OCI-LY7 (cell line): ENCODE measurements at regions not wholly inside any gene's neighbourhood (a gene's known extent, or its start where the extent isn't known, plus 50 kb on each side); places are given as distances from the start of the nearest gene placed in this dataset. TPM values are rescaled to one million over a fixed set of nuclear protein-coding genes. Genes with fewer than 3 reads are reported as not detected.

Experiments
- BruUV-seq: library from RNA; stranded (reverse); fragments of 400-500 nt; replicated peaks from 2 replicates; lab custom pipeline; 2021; lab: Mats Ljungman, UMichigan
- CTCF ChIA-PET: fragments of 300-600 bp; sonication (Branson Sonifier 250); formaldehyde crosslinking; loops from one replicate; lab custom pipeline; 2022; ENCODE audit warnings: antibody characterized with exemption; ENCODE audit not compliant: unreplicated experiment; lab: Charles Lee
- POLR2A ChIA-PET: fragments of 300-600 bp; sonication (Branson Sonifier 250); formaldehyde crosslinking; loops from one replicate; lab custom pipeline; 2022; ENCODE audit warnings: antibody characterized with exemption; lab: Charles Lee
- DNase-seq: peaks from one replicate; pipeline ENCODE4 v3.0.0-alpha.2; 2015; ENCODE audit warnings: low spot score
- H2AFZ ChIP-seq: fragments of 200-600 bp; sonication (generic), shearing (Covaris generic); 2 replicates; pipeline ENCODE4 v1.6.1; 2014; ENCODE audit warnings: mild to moderate bottlenecking, antibody characterized with exemption, low read length, moderate library complexity
- H3K27ac ChIP-seq: fragments of 200-600 bp; sonication (generic); 2 replicates; pipeline ENCODE4 v1.5.1; 2014; ENCODE audit warnings: mixed run types, low read depth, mild to moderate bottlenecking, moderate library complexity, low read length, inconsistent platforms; ENCODE audit not compliant: poor library complexity, severe bottlenecking
- H3K36me3 ChIP-seq: fragments of 200-600 bp; sonication (generic); 2 replicates; pipeline ENCODE4 v1.6.1; 2014; ENCODE audit warnings: mild to moderate bottlenecking, antibody characterized with exemption, low read length, moderate library complexity, mixed read lengths; ENCODE audit not compliant: insufficient read depth
- H3K4me1 ChIP-seq: fragments of 200-600 bp; sonication (generic); 2 replicates; pipeline ENCODE4 v1.5.1; 2014; ENCODE audit warnings: mild to moderate bottlenecking, low read length; ENCODE audit not compliant: insufficient read depth, poor library complexity, severe bottlenecking
- H3K4me2 ChIP-seq: fragments of 200-600 bp; sonication (generic); 2 replicates; pipeline ENCODE4 v1.6.1; 2014; ENCODE audit warnings: mild to moderate bottlenecking, low read length
- H3K4me3 ChIP-seq: fragments of 200-600 bp; sonication (generic); 2 replicates; pipeline ENCODE4 v1.5.1; 2014; ENCODE audit warnings: mild to moderate bottlenecking, low read depth, low read length; ENCODE audit not compliant: poor library complexity, severe bottlenecking
- H3K79me2 ChIP-seq: fragments of 200-600 bp; sonication (generic); 2 replicates; pipeline ENCODE4 v1.6.1; 2016; ENCODE audit warnings: low read depth, mild to moderate bottlenecking, low read length, moderate library complexity, mixed read lengths; ENCODE audit not compliant: insufficient read depth
- H3K9me2 ChIP-seq: fragments of 200-600 bp; sonication (generic); 2 replicates; pipeline ENCODE4 v1.6.1; 2016; ENCODE audit warnings: mild to moderate bottlenecking, low read length, mixed read lengths; ENCODE audit not compliant: insufficient read depth
- H3K9me3 ChIP-seq: fragments of 200-600 bp; sonication (generic); 2 replicates; pipeline ENCODE4 v1.6.1; 2014; ENCODE audit warnings: mild to moderate bottlenecking, mixed run types, low read length, mixed read lengths
- H4K20me1 ChIP-seq: fragments of 200-600 bp; sonication (generic); 2 replicates; pipeline ENCODE4 v1.6.1; 2014; ENCODE audit warnings: mild to moderate bottlenecking, antibody characterized with exemption, low read length, moderate library complexity, mixed read lengths; ENCODE audit not compliant: insufficient read depth
- CTCF ChIP-seq: fragments of 200-600 bp; sonication (generic); conservative IDR thresholded peaks from 2 replicates; pipeline ENCODE4 v1.5.1; 2014; ENCODE audit warnings: mild to moderate bottlenecking, antibody characterized with exemption, low read length, moderate library complexity, mixed read lengths
- EZH2phosphoT487 ChIP-seq: fragments of 200-600 bp; sonication (generic); IDR thresholded peaks from 2 replicates; pipeline ENCODE4 v1.6.1; 2018; ENCODE audit warnings: low read depth, borderline replicate concordance, mild to moderate bottlenecking, mixed run types, antibody characterized with exemption, low read length, moderate library complexity, mixed read lengths
- intact Hi-C: fragments of 100-400 bp; cut with micrococcal nuclease; formaldehyde crosslinking; loops from one replicate; pipeline ENCODE4 v1.10.0; 2022; ENCODE audit not compliant: unreplicated experiment
- small RNA-seq: library from RNA; depleted of rRNA; stranded (forward); fragments of <200 nt; gene quantifications from one replicate; pipeline ENCODE3, GENCODE V24; 2014

GRCh38 chr1:206420471-206420870, 49.8 kb upstream of the IKBKE start:
- CTCF ChIA-PET: no interaction called here
- intact Hi-C loops: no loop called here
- H3K4me3 ChIP-seq: no peak overlapping the region
- no peaks in the 10 kb centered on the region for H3K9me3 ChIP-seq
- TF ChIP-seq CTCF (no peak), EZH2phosphoT487 (no peak)
- BruUV-seq: no TSS peak
- H3K79me2 ChIP-seq: no peaks in the 10 kb centered on the region
- no peak overlapping the region for H3K4me2 ChIP-seq
- peaks cover 24% of the 10 kb centered on the region for H3K36me3 ChIP-seq
- H3K27ac ChIP-seq: no peak overlapping the region
- POLR2A ChIA-PET: no interaction called here
- H4K20me1 ChIP-seq: no peaks in the 10 kb centered on the region
- no peak overlapping the region for H2AFZ ChIP-seq
- no peaks in the 10 kb centered on the region for H3K4me1 ChIP-seq
- no peaks in the 10 kb centered on the region for H3K9me2 ChIP-seq
- DNase-seq: no peak

Small RNAs in the stretch of these regions (small RNA-seq; reads per million reads assigned to genes)
- gene AC244023.1: not detected
